A673 (cell line): ENCODE measurements at regions not wholly inside any gene's neighbourhood (a gene's known extent, or its start where the extent isn't known, plus 50 kb on each side); places are given as distances from the start of the nearest gene placed in this dataset.

Experiments
- CTCF ChIP-seq: fragments of 300-800, 200-600 bp; sonication (generic); conservative IDR thresholded peaks from 2 replicates; pipeline ENCODE4 v1.5.1; 2017; ENCODE audit warnings: low read depth, mild to moderate bottlenecking, antibody characterized with exemption, low read length, moderate library complexity, mixed read lengths
- EZH2 ChIP-seq: fragments of 200-600 bp; sonication (generic); IDR thresholded peaks from 2 replicates; pipeline ENCODE4 v1.6.1; 2017; ENCODE audit warnings: borderline replicate concordance, low read depth, mild to moderate bottlenecking, mixed read lengths, antibody characterized with exemption, low read length; ENCODE audit not compliant: poor library complexity, severe bottlenecking

GRCh38 chr1:118334506-118334905, 149.5 kb upstream of the SPAG17 start:
- TF ChIP-seq CTCF, result no peak
- no peak for TF ChIP-seq EZH2
